ENCODE measurements at regions not wholly inside any gene's neighbourhood (a gene's known extent, or its start where the extent isn't known, plus 50 kb on each side); places are given as distances from the start of the nearest gene placed in this dataset.

- no peaks in the 10 kb centered on the region for H3K9me3 ChIP-seq
- no peak overlapping the region for H3K27ac ChIP-seq
- TF ChIP-seq POLR2AphosphoS5 (IDR thresholded peaks at IDR 0.05) (no peak), CTCF (IDR thresholded peaks at IDR 0.05 in 8 of 11, conservative IDR thresholded peaks at IDR 0.05 in 3 of 11) (no peak), POLR2A (IDR thresholded peaks at IDR 0.05) (no peak)
- H3K4me3 ChIP-seq = no peak overlapping the region
- H3K4me1 ChIP-seq = peaks cover 6 to 21% (median 15%) of the 10 kb centered on the region in 6 donors
- intact Hi-C loops (cut with DNase I; ENCODE audit: low total_unique reads) = no loop called here
- no peaks in the 10 kb centered on the region for H3K27me3 ChIP-seq (replicated peaks in 1 of 7)
- no peaks in the 10 kb centered on the region for H3K36me3 ChIP-seq
- DNase-seq = no peak
These were observed 225.6 kb downstream of the NFKBIZ start for GRCh38 chr3:102074946-102075345.

GRCh38 chr3:102078401-102078800, 229.1 kb downstream of the NFKBIZ start:
- Histone ChIP-seq H3K4me3 (no peak overlapping the region), H3K27me3 (replicated peaks in 1 of 7) (no peaks in the 10 kb centered on the region), H3K36me3 (no peaks in the 10 kb centered on the region), H3K27ac (peak overlapping the region in 6 of 8 donors; percentile 0 to 66 (median 44)), H3K4me1 (peaks cover 10 to 34% (median 17%) of the 10 kb centered on the region in 6 donors), H3K9me3 (no peaks in the 10 kb centered on the region)
- intact Hi-C loops (cut with DNase I; ENCODE audit: low total_unique reads) = no loop called here
- WGBS, 5 donors = 70 to 86% (median 77%) methylated on average over 3 of the region's 3 CpGs
- no peak for DNase-seq
- no peak for TF ChIP-seq POLR2AphosphoS5 (IDR thresholded peaks at IDR 0.05)
- no peak for TF ChIP-seq POLR2A (IDR thresholded peaks at IDR 0.05)
- TF ChIP-seq CTCF (IDR thresholded peaks at IDR 0.05 in 8 of 11, conservative IDR thresholded peaks at IDR 0.05 in 3 of 11) = no peak

- intact Hi-C loops (cut with DNase I; ENCODE audit: low total_unique reads) = no loop called here
- 30 to 47% (median 33%) methylated on average over 8 of the region's 8 CpGs for WGBS, 5 donors
- Histone ChIP-seq H3K36me3 (no peaks in the 10 kb centered on the region), H3K27ac (peak overlapping the region; percentile 31 to 66 (median 44)), H3K27me3 (replicated peaks in 1 of 7) (no peaks in the 10 kb centered on the region), H3K4me1 (peaks cover 10 to 34% (median 17%) of the 10 kb centered on the region in 6 donors), H3K4me3 (no peak overlapping the region), H3K9me3 (no peaks in the 10 kb centered on the region)
- DNase-seq = peak; percentile 64
- no peak for TF ChIP-seq CTCF (IDR thresholded peaks at IDR 0.05 in 8 of 11, conservative IDR thresholded peaks at IDR 0.05 in 3 of 11)
- no peak for TF ChIP-seq POLR2AphosphoS5 (IDR thresholded peaks at IDR 0.05)
- no peak for TF ChIP-seq POLR2A (IDR thresholded peaks at IDR 0.05)
These were observed 229.8 kb downstream of the NFKBIZ start for GRCh38 chr3:102078854-102079808.

GRCh38 chr3:102079809-102080197, 230.5 kb downstream of the NFKBIZ start:
- TF ChIP-seq POLR2A (IDR thresholded peaks at IDR 0.05) (no peak), CTCF (IDR thresholded peaks at IDR 0.05 in 8 of 11, conservative IDR thresholded peaks at IDR 0.05 in 3 of 11) (no peak), POLR2AphosphoS5 (IDR thresholded peaks at IDR 0.05) (no peak)
- no peak for DNase-seq
- H3K27me3 ChIP-seq (replicated peaks in 1 of 7) = no peaks in the 10 kb centered on the region
- peaks cover 10 to 34% (median 17%) of the 10 kb centered on the region in 6 donors for H3K4me1 ChIP-seq
- 64 to 75% (median 68%) methylated on average over 2 of the region's 2 CpGs for WGBS, 5 donors
- no peaks in the 10 kb centered on the region for H3K9me3 ChIP-seq
- intact Hi-C loops (cut with DNase I; ENCODE audit: low total_unique reads) = no loop called here
- no peak overlapping the region for H3K4me3 ChIP-seq
- peak overlapping the region in 7 of 8 donors; percentile 33 to 66 (median 45) for H3K27ac ChIP-seq
- no peaks in the 10 kb centered on the region for H3K36me3 ChIP-seq

Data from spleen (tissue), 11 donors.